AG09309 (cell line): ENCODE measurements at regions not wholly inside any gene's neighbourhood (a gene's known extent, or its start where the extent isn't known, plus 50 kb on each side); places are given as distances from the start of the nearest gene placed in this dataset.

ENCODE experiments used
- DNase-seq: peaks from one replicate; pipeline ENCODE4 v3.0.0-alpha.2; 2010; ENCODE audit warnings: low read depth
- H3K4me3 ChIP-seq: 2 replicates; pipeline ENCODE4 v1.5.1; 2011; ENCODE audit warnings: mild to moderate bottlenecking, low read depth, low read length, moderate library complexity; ENCODE audit not compliant: control insufficient read depth
- CTCF ChIP-seq: IDR thresholded peaks from 2 replicates; pipeline ENCODE4 v1.5.1; 2011; ENCODE audit warnings: mild to moderate bottlenecking, low read depth, low read length, inconsistent platforms; ENCODE audit not compliant: insufficient read depth, control insufficient read depth; ENCODE audit errors: missing control alignments

- H3K4me3 ChIP-seq: no peak overlapping the region
- no peak for DNase-seq
- no peak for TF ChIP-seq CTCF
Measured at GRCh38 chr12:77514511-77514910, 316.2 kb upstream of the NAV3 start.

GRCh38 chr12:77510985-77511384 lies 319.7 kb upstream of the NAV3 start:
- TF ChIP-seq CTCF: no peak
- DNase-seq: no peak
- no peak overlapping the region for H3K4me3 ChIP-seq

GRCh38 chr12:77504466-77504865 lies 326.2 kb upstream of the NAV3 start:
- TF ChIP-seq CTCF: no peak
- no peak for DNase-seq

GRCh38 chr12:77500089-77500488 lies 330.6 kb upstream of the NAV3 start:
- H3K4me3 ChIP-seq: no peak overlapping the region
- TF ChIP-seq CTCF: no peak
- peak; percentile 50 for DNase-seq

More at GRCh38 chr12:77504466-77504865, 326.2 kb upstream of the NAV3 start:
- H3K4me3 ChIP-seq: no peak overlapping the region

- no peak for TF ChIP-seq CTCF
- DNase-seq: no peak
- no peak overlapping the region for H3K4me3 ChIP-seq
Measured at GRCh38 chr12:77497647-77498046, 333.0 kb upstream of the NAV3 start.

- TF ChIP-seq CTCF: no peak
- no peak for DNase-seq
- H3K4me3 ChIP-seq: no peak overlapping the region
Measured at GRCh38 chr12:77496714-77497113, 334.0 kb upstream of the NAV3 start.

GRCh38 chr12:77494296-77494695 lies 336.4 kb upstream of the NAV3 start:
- no peak overlapping the region for H3K4me3 ChIP-seq
- no peak for TF ChIP-seq CTCF
- no peak for DNase-seq
